ENCODE measurements at regions not wholly inside any gene's neighbourhood (a gene's known extent, or its start where the extent isn't known, plus 50 kb on each side); places are given as distances from the start of the nearest gene placed in this dataset.
"Not testable (repeated sequence)": the region's sequence is repeated elsewhere in the genome, so short reads cannot be mapped to it uniquely, and the experiment has no call there.

GRCh38 chr6:51268666-51269065 is 450.0 kb downstream of the TFAP2B start:
- intact Hi-C loops (cut with micrococcal nuclease) = no loop called here
- no peak for ATAC-seq
- no peak for DNase-seq

- DNase-seq (no peak), ATAC-seq (no peak)
- intact Hi-C loops (cut with micrococcal nuclease) = no loop called here
Measured at GRCh38 chr6:51269876-51270275, 451.2 kb downstream of the TFAP2B start.

DNA sequence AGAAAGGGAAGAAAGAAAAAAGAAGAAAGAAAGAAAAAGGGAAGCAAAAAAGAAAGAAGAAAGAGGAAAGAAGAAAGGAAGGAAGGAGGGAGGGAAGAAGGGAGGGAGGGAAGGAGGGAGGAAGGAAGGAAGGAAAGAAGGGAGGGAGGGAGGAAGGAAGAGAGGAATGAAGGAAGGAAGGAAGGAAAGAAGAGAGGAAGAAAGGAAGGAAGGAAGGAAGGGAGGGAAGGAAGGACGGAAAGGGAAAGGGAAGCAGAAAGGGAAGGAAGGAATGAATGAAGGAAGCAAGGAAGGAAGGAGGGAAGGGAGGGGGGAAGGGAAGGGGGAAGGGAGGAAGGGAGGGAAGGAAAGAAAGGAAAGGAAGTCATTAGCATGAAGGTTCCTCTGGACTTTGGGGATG is 452.9 kb downstream of the TFAP2B start:
- ATAC-seq = no peak
- intact Hi-C loops (cut with micrococcal nuclease) = no loop called here
- DNase-seq = no peak

DNA sequence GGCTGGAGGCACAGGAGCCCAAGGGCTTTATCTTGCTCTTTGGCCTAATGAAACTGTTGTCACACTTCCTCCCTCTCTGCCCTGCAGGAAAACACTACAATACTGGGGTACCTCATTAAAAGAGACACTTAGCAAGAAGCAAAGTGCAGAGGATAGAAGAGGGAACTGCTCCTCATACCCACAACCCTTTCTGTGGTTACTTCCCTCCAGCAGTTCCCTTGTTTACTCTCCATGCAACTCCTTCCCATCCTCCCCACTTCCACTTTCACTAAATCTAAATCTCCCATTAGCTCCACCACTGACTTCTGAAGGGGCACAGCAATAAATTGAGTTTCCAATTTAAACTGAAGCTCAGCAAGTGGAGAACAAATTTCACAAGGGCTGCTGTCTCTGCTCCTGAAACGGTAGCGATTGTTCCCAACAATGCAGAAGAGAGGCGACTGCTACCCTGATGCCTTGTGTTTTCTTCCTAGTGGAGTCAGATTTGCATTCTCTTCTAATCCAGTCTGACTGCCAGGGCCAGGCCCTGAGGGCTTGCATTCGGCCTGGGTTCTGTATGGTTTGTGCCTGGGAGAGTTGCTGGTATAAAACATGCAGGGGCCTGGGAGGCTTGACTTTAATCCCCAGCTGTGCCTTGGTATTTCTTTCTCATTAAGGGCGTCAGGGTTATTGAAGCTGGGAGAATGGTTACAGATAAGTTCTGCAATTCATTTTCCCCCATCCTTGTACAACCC is 454.7 kb downstream of the TFAP2B start:
- intact Hi-C loops (cut with micrococcal nuclease) = no loop called here
- no peak for DNase-seq
- peak; percentile 67 for ATAC-seq

GRCh38 chr6:51277474-51277873 is 458.8 kb downstream of the TFAP2B start:
- ATAC-seq (no peak), DNase-seq (no peak)
- intact Hi-C loops (cut with micrococcal nuclease) = no loop called here

- DNase-seq (no peak), ATAC-seq (no peak)
- intact Hi-C loops (cut with micrococcal nuclease) = no loop called here
Measured at GRCh38 chr6:51282026-51282425, 463.4 kb downstream of the TFAP2B start.

DNA sequence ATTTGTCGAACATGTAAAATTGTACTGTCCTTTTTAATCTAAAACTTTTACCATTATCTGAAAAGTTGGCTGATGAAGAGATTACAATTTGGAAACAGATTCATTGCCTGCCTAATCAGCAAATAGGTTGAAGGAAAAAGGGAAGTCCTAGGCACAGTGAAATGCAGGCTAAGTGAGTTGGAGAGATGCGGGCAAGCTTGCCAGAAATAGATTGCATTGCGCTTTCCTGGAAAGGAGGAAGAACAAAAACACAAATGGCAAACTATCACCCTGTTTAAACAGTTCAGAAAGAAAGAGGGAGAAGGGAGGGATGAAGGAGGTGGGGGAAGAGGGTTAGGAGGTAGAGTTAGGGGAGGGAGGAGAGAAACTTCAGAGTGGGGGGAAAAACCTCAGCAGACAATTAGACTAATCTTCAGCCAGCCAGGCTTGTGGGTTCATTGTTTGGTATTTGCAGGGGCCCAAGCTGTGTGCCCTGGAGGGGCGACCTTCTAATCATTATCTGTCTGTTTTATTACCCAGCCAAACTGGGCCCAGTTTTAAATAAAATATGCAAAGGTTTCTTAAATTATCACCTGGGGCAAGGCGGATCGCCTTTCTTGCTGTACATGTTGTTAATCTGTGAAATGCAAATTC is 465.2 kb downstream of the TFAP2B start:
- intact Hi-C loops (cut with micrococcal nuclease) = no loop called here
- DNase-seq (no peak), ATAC-seq (peak; percentile 21)

- intact Hi-C loops (cut with micrococcal nuclease) = no loop called here
- no peak for ATAC-seq
- no peak for DNase-seq
Measured at GRCh38 chr6:51285876-51286275, 467.2 kb downstream of the TFAP2B start.

- intact Hi-C loops (cut with micrococcal nuclease) = no loop called here
- no peak for ATAC-seq
Measured at GRCh38 chr6:51289041-51289440, 470.4 kb downstream of the TFAP2B start.

DNA sequence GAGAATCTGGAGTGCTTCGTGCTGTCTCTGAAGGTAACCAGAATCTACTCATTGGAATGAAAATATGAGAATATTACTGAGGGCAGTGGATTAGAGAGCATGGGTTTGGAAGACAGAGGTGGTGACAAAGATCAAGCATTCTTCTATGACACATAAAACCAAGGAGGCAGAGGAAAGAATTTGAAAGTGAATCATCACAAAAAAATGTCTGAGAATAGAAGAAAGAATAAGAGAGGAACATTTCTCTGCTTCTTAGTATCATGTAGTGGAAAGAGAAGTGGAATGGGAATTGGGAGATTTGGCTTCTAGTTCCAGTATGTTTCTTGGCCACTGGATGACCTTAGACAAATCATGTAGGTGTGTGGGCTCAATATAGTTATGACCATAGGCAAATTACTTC is 474.0 kb downstream of the TFAP2B start:
- no peak for ATAC-seq
- DNase-seq = no peak
- intact Hi-C loops (cut with micrococcal nuclease) = no loop called here

More at GRCh38 chr6:51289041-51289440, 470.4 kb downstream of the TFAP2B start:
- no peak for DNase-seq

DNA sequence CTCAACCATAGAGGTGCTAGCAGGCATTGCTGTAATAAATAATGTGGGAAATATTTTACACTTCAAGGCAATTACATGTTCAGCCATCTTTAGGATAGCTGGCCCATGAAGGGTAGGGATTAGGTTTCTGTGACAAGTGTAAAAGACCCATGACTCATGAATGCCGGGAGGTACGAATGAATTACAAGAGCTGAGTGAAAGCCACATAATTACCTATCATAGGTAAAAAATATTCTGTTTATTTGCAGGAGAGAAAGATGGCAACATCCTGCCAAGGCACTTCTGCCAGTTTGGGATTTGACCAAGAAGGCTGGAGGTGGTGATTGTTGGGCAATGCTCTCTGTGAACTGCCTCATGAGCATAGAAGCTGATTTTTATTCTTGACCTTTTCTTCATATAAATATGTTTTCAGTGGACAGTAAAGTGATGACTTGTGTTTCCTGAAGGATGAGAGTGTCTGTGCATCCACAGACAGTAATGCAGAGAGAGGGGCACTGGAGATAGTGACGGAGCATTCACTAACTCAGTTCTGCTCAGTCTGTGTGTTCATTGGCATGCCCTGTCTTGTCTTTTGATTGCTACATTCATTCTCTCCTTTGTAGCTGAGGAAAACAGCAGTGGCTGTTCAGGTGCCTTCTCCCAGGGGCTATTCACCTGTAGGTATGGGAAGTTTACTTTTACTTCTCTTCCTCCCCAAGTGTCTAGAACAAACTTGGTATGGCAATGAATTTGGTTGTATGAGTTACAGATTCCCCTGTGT is 481.1 kb downstream of the TFAP2B start:
- no peak for ATAC-seq

GRCh38 chr6:51300510-51300909 is 481.8 kb downstream of the TFAP2B start:
- no peak for DNase-seq
- intact Hi-C loops (cut with micrococcal nuclease) = no loop called here
- no peak for ATAC-seq

More for the DNA sequence above, 481.1 kb downstream of the TFAP2B start:
- intact Hi-C loops (cut with micrococcal nuclease) = no loop called here
- no peak for DNase-seq

DNA sequence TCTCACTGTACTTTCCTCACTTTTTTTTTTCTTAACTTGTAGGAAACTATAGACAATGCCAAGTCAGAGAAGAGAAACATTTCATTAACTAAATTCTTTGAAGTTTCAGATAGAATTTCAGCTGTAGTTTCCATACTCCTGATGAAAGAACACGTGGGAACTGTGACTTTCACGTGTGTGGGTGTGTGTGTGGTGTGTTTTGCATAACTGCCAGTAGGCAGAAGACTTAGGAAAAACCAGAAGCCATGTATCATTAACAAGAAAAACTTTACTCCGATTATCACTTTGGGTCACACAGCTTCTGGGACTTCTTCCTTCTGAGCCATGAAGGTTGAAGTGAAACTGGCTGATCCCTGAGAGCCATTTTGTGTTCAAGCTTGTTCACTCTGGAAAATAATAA is 483.3 kb downstream of the TFAP2B start:
- intact Hi-C loops (cut with micrococcal nuclease) = no loop called here
- ATAC-seq = no peak
- DNase-seq = no peak

- no peak for DNase-seq
- intact Hi-C loops (cut with micrococcal nuclease) = no loop called here
- ATAC-seq = no peak
Measured at GRCh38 chr6:51302431-51302830, 483.8 kb downstream of the TFAP2B start.

- intact Hi-C loops (cut with micrococcal nuclease) = no loop called here
- DNase-seq (no peak), ATAC-seq (no peak)
Measured at GRCh38 chr6:51303338-51303737, 484.7 kb downstream of the TFAP2B start.

GRCh38 chr6:51314965-51315364 is 496.3 kb downstream of the TFAP2B start:
- intact Hi-C loops (cut with micrococcal nuclease) = no loop called here
- ATAC-seq (no peak), DNase-seq (no peak)

GRCh38 chr6:51318674-51319073 is 500.0 kb downstream of the TFAP2B start:
- DNase-seq = no peak
- no peak for ATAC-seq
- intact Hi-C loops (cut with micrococcal nuclease) = no loop called here

GRCh38 chr6:51321477-51321876 is 502.8 kb downstream of the TFAP2B start:
- intact Hi-C loops (cut with micrococcal nuclease); DNase-seq; ATAC-seq: not testable (repeated sequence)

GRCh38 chr6:51322505-51322904 is 503.8 kb downstream of the TFAP2B start:
- ATAC-seq (no peak), DNase-seq (no peak)
- intact Hi-C loops (cut with micrococcal nuclease) = no loop called here

GRCh38 chr6:51323056-51323455 is 504.4 kb downstream of the TFAP2B start:
- intact Hi-C loops (cut with micrococcal nuclease) = no loop called here
- no peak for ATAC-seq
- no peak for DNase-seq

Data from left ventricle myocardium superior (tissue), 1 donor.